MCF 10A (cell line): ENCODE measurements at regions not wholly inside any gene's neighbourhood (a gene's known extent, or its start where the extent isn't known, plus 50 kb on each side); places are given as distances from the start of the nearest gene placed in this dataset.

Experiments
- BruUV-seq: library from RNA; stranded (reverse); fragments of 400-500 nt; replicated peaks from 2 replicates; lab custom pipeline; 2021; lab: Mats Ljungman, UMichigan
- CTCF ChIA-PET: fragments of 300-600 bp; sonication (Branson Sonifier 250); formaldehyde crosslinking; extraction: SDS; loops from one replicate; lab custom pipeline; 2021; ENCODE audit warnings: antibody characterized with exemption, inconsistent platforms; lab: Yijun Ruan, JAX
- POLR2A ChIA-PET: fragments of 300-600, 350-650 bp; sonication (Branson Sonifier 250); formaldehyde crosslinking; extraction: SDS; loops from one replicate; lab custom pipeline; 2020; ENCODE audit warnings: antibody characterized with exemption, inconsistent platforms; lab: Yijun Ruan, JAX
- DNase-seq: peaks from one replicate; pipeline ENCODE4 v3.0.0-alpha.2; 2018; ENCODE audit not compliant: unreplicated experiment
- H3K27ac Mint-ChIP-seq: one replicate; pipeline ENCODE4 v1.8.0; 2022; ENCODE audit warnings: mild to moderate bottlenecking, low read depth, mixed read lengths; ENCODE audit not compliant: unreplicated experiment
- H3K27me3 Mint-ChIP-seq: one replicate; pipeline ENCODE4 v1.8.0; 2022; ENCODE audit warnings: mixed read lengths; ENCODE audit not compliant: insufficient read depth, unreplicated experiment
- H3K36me3 Mint-ChIP-seq: one replicate; pipeline ENCODE4 v1.8.0; 2022; ENCODE audit warnings: mild to moderate bottlenecking, moderate library complexity, mixed read lengths; ENCODE audit not compliant: insufficient read depth, unreplicated experiment
- H3K4me1 Mint-ChIP-seq: one replicate; pipeline ENCODE4 v1.8.0; 2022; ENCODE audit warnings: mixed read lengths; ENCODE audit not compliant: insufficient read depth, unreplicated experiment
- H3K4me3 Mint-ChIP-seq: one replicate; pipeline ENCODE4 v1.8.0; 2022; ENCODE audit warnings: mild to moderate bottlenecking, moderate library complexity, mixed read lengths; ENCODE audit not compliant: unreplicated experiment
- H3K9me3 Mint-ChIP-seq: one replicate; pipeline ENCODE4 v1.8.0; 2022; ENCODE audit warnings: mixed read lengths; ENCODE audit not compliant: unreplicated experiment
- intact Hi-C: fragments of 100-400 bp; cut with micrococcal nuclease; formaldehyde crosslinking; loops from 2 replicates; pipeline ENCODE4 v1.14.1; 2022
- TF ChIP-seq, protein P1 (sequence below): fragments of 200-600 bp; IDR thresholded peaks from one replicate; pipeline ENCODE4 v1.8.0; 2022; ENCODE audit warnings: antibody characterized with exemption, mild to moderate bottlenecking; ENCODE audit not compliant: unreplicated experiment

DNA sequence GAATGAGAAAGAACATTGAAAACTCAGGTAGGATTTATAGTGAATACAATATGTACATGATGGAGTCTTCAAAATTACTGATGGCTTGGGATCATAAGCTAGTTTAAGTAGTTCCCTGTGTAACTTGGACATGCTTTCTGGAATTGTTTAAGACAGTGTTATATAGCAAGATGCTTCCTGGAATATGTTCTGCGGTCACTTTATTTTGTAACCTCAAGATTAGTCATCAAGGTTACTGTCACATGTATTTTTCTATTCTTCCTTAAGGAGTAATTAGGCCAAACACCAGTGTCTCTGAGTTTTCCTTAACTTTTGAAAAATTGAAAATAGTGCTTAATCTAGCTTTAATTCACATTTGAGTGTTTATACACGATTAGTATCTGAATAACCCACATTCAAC, 760.3 kb upstream of the ARRDC4 start:
- intact Hi-C loops = no loop called here
- POLR2A ChIA-PET = no interaction called here
- TF ChIP-seq, protein P1, sequence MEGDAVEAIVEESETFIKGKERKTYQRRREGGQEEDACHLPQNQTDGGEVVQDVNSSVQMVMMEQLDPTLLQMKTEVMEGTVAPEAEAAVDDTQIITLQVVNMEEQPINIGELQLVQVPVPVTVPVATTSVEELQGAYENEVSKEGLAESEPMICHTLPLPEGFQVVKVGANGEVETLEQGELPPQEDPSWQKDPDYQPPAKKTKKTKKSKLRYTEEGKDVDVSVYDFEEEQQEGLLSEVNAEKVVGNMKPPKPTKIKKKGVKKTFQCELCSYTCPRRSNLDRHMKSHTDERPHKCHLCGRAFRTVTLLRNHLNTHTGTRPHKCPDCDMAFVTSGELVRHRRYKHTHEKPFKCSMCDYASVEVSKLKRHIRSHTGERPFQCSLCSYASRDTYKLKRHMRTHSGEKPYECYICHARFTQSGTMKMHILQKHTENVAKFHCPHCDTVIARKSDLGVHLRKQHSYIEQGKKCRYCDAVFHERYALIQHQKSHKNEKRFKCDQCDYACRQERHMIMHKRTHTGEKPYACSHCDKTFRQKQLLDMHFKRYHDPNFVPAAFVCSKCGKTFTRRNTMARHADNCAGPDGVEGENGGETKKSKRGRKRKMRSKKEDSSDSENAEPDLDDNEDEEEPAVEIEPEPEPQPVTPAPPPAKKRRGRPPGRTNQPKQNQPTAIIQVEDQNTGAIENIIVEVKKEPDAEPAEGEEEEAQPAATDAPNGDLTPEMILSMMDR = no peak

DNA sequence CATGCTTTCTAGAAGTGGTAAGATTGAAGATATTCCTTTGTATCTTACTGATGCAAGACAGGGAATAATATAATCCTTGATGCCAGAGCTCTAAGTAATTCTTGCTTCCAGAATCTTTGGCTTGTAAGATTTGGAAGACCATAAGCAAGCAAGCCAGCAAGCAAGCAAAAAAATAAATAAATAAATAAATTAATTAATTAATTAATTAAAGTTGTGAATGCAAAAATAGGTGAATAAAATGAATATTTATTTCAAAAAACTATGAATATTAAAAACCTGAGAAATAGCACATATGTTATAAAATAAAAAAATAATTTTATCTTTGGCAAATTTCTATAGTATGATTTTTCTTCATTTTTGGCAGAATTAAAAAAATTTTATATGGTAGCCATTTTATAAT, 750.2 kb upstream of the ARRDC4 start:
- no peak overlapping the region for H3K4me3 Mint-ChIP-seq
- H3K4me1 Mint-ChIP-seq = no peaks in the 10 kb centered on the region
- no TSS peak for BruUV-seq
- POLR2A ChIA-PET = interaction anchor here (0.5 kb wide), 1 partner anchor 765 kb away, joined by 3 read pairs; no protein-coding TSS in a partner anchor
- CTCF ChIA-PET = no interaction called here
- no peak for DNase-seq
- H3K27me3 Mint-ChIP-seq = peaks cover 23% of the 10 kb centered on the region
- no peak overlapping the region for H3K27ac Mint-ChIP-seq
- intact Hi-C loops = no loop called here
- H3K9me3 Mint-ChIP-seq = no peaks in the 10 kb centered on the region
- TF ChIP-seq, protein P1 = no peak
- no peaks in the 10 kb centered on the region for H3K36me3 Mint-ChIP-seq

More for the DNA sequence above, 760.3 kb upstream of the ARRDC4 start:
- CTCF ChIA-PET = interaction anchor here (0.5 kb wide), 1 partner anchor 869 kb away, joined by 3 read pairs; no protein-coding TSS in a partner anchor
- H3K4me1 Mint-ChIP-seq = no peaks in the 10 kb centered on the region
- DNase-seq = peak; percentile 30
- no peaks in the 10 kb centered on the region for H3K9me3 Mint-ChIP-seq
- no peak overlapping the region for H3K4me3 Mint-ChIP-seq
- BruUV-seq = no TSS peak
- no peak overlapping the region for H3K27ac Mint-ChIP-seq
- peaks cover 15% of the 10 kb centered on the region for H3K27me3 Mint-ChIP-seq
- H3K36me3 Mint-ChIP-seq = no peaks in the 10 kb centered on the region

DNA sequence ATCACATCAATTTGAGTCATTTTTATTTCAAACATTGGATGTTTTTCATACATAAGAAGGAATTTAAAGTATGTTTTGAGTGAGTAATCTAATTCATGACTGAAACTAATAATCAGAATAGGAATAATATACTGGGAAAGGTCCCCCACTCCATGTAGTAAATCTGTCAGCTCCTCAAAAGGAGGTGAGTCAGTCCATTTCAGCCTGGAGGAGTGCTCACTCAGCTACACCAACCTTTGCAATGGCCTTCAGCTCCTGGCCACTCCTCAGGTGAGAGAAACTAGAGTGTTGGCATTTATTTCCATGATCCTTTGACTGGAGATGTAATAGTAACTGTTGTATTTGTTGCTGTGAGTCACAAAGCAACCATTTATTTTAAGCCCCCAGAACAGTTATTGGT, 744.9 kb upstream of the ARRDC4 start:
- Mint-ChIP-seq H3K27ac (no peak overlapping the region), H3K36me3 (no peaks in the 10 kb centered on the region), H3K4me3 (no peak overlapping the region), H3K27me3 (peaks cover 58% of the 10 kb centered on the region), H3K4me1 (no peaks in the 10 kb centered on the region), H3K9me3 (no peaks in the 10 kb centered on the region)
- TF ChIP-seq, protein P1 = no peak
- BruUV-seq = no TSS peak
- intact Hi-C loops = no loop called here
- no peak for DNase-seq
- ChIA-PET CTCF (interaction anchor here (0.6 kb wide), 1 partner anchor 822 kb away, joined by 3 read pairs; no protein-coding TSS in a partner anchor), POLR2A (interaction anchor here (0.7 to 1.0 kb wide), 2 partner anchors 24 to 1032 kb away, joined by 3 read pairs; no protein-coding TSS in a partner anchor)

DNA sequence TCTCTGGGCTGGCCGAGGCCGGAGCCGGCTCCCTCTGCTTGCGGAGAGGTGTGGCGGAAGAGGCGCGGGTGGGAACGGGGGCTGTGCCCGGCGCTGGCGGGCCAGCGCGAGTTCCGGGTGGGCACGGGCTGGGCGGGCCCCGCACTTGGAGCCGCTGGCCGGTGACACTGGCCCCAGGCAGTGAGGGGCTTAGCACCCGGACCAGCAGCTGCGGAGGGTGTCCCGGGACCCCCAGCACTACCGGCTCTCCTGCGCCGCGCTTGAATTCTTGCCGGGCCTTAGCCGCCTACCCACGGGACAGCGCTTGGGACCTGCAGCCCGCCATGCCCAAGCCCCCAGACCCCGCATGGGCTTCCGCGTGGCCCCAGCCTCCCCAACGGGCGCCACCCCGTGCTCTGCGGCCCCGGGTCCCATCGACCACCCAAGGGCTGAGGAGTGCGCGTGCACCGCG, 736.3 kb upstream of the ARRDC4 start:
- H3K4me3 Mint-ChIP-seq = no peak overlapping the region
- no peaks in the 10 kb centered on the region for H3K36me3 Mint-ChIP-seq
- H3K4me1 Mint-ChIP-seq = no peaks in the 10 kb centered on the region
- no peak for DNase-seq
- no peaks in the 10 kb centered on the region for H3K9me3 Mint-ChIP-seq
- TF ChIP-seq, protein P1 = no peak
- intact Hi-C loops = no loop called here
- no TSS peak for BruUV-seq
- POLR2A ChIA-PET = no interaction called here
- peaks cover 16% of the 10 kb centered on the region for H3K27me3 Mint-ChIP-seq
- H3K27ac Mint-ChIP-seq = no peak overlapping the region
- CTCF ChIA-PET = interaction anchor here (1.2 kb wide), 1 partner anchor 11 kb away, joined by 6 read pairs; no protein-coding TSS in a partner anchor
